ENCODE measurements at regions not wholly inside any gene's neighbourhood (a gene's known extent, or its start where the extent isn't known, plus 50 kb on each side); places are given as distances from the start of the nearest gene placed in this dataset.

GRCh38 chr4:135412213-135412612, 1210.6 kb upstream of the PABPC4L start:
- no peak for TF ChIP-seq TARDBP (IDR thresholded peaks at IDR 0.05)
- no peak for TF ChIP-seq ELF4 (IDR thresholded peaks at IDR 0.05)
- no peak for TF ChIP-seq SP1 (IDR thresholded peaks at IDR 0.05)
- no peak for TF ChIP-seq HDGF (IDR thresholded peaks at IDR 0.05; ENCODE audit: borderline replicate concordance)
- TF ChIP-seq, protein P1, sequence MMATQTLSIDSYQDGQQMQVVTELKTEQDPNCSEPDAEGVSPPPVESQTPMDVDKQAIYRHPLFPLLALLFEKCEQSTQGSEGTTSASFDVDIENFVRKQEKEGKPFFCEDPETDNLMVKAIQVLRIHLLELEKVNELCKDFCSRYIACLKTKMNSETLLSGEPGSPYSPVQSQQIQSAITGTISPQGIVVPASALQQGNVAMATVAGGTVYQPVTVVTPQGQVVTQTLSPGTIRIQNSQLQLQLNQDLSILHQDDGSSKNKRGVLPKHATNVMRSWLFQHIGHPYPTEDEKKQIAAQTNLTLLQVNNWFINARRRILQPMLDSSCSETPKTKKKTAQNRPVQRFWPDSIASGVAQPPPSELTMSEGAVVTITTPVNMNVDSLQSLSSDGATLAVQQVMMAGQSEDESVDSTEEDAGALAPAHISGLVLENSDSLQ (IDR thresholded peaks at IDR 0.05), result no peak
- no peak for TF ChIP-seq ZNF384 (IDR thresholded peaks at IDR 0.05)
- TF ChIP-seq ARNT (IDR thresholded peaks at IDR 0.05), result no peak
- TF ChIP-seq SUZ12 (IDR thresholded peaks at IDR 0.05), result no peak
- TF ChIP-seq FOXK2 (IDR thresholded peaks at IDR 0.05), result no peak
- no peak for TF ChIP-seq FOXM1 (IDR thresholded peaks at IDR 0.05; ENCODE audit: borderline replicate concordance)
- no peak for TF ChIP-seq CTBP1 (IDR thresholded peaks at IDR 0.05; ENCODE audit: borderline replicate concordance)
- no peak for TF ChIP-seq L3MBTL2 (conservative IDR thresholded peaks at IDR 0.05)
